NCI-H748 (cell line): ENCODE measurements at regions not wholly inside any gene's neighbourhood (a gene's known extent, or its start where the extent isn't known, plus 50 kb on each side); places are given as distances from the start of the nearest gene placed in this dataset.
A peak's percentile ranks its signal among the peaks of the same experiment; 100 is the strongest.

Experiments
- DNase-seq: peaks from one replicate; lab custom pipeline; 2025; ENCODE audit not compliant: unreplicated experiment; lab: John Stamatoyannopoulos, UW

GRCh38 chr12:90407841-90408240, 547.1 kb downstream of the CCER1 start:
- peak; percentile 6 for DNase-seq

DNA sequence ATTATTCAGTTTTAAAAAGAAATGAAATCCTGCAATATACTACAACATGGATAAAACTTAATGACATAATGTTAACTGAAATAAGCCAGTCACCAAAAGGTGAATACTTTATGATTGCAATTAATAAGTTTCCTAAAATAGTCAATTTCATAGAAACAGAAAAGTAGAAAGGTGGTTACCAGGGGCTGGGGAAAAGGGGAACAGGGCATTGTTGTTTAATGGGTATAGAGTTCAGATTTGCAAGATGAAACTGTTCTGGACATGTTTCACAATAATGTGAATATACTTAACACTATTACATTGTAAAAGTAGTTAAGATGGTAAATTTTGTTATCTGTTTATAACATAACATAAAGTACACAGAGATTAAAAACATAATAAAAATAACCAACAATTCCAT, 550.9 kb downstream of the CCER1 start:
- no peak for DNase-seq

GRCh38 chr12:90401185-90401584, 553.8 kb downstream of the CCER1 start:
- DNase-seq, result no peak

- DNase-seq, result no peak
Measured at GRCh38 chr12:90399357-90399756, 555.6 kb downstream of the CCER1 start.

GRCh38 chr12:90398285-90398836, 556.6 kb downstream of the CCER1 start:
- no peak for DNase-seq

DNA sequence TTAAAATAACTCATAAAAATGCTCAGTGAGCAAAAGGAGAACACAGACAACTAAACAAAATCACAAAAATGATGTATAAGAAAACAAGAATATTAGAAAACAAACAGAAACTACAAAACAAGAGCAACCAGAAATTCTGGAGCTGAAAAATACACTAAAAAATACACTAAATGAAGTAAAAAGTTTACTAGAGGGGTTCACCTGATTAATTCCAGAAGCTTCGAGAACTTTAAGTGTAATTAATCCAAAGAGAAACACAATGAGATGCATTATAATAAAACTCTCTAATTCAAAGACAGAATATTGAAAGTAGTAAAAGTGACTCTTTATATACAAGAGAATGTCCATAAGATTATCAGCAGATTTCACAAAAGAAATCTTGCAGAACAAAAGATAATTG, 558.4 kb downstream of the CCER1 start:
- no peak for DNase-seq

GRCh38 chr12:90393652-90394051, 561.3 kb downstream of the CCER1 start:
- no peak for DNase-seq

DNA sequence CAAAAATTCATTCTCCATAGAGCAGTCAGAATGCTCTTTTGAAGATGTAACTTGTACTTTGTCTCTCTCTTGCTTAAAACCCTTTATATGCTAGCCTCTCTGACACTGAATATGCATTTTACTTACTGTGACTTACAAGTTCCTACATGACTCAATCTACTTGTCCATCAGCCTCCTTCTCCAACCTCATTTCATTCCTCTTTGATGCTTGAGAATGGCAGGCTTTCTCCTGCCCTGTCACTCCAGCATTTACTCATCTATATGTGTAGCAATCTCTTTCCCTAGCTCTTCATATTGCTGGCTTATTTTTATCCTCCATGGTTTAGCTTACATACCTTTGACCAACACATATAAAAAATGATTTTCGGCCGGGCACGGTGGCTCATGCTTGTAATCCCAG, 561.9 kb downstream of the CCER1 start:
- no peak for DNase-seq

DNA sequence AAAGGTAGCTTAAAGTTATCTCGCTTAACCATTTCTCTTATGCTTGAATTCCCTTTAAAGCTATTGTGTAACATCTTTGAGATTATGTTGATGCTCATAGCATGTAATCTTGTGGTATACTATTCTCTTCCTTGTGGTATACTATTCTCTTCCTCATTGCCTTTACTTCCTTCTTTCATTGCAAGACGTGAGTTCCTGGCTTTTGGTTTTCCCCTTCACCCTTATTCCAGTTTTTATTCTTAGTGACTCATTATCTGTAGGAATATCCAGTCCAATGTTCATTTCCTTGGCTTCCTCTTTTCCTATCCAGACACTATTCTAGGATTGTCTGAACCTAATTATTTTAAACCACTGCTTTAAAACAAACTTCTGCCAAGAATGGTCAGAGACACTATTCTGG, 564.0 kb downstream of the CCER1 start:
- DNase-seq, result no peak

GRCh38 chr12:90368081-90368480, 586.9 kb downstream of the CCER1 start:
- no peak for DNase-seq

DNA sequence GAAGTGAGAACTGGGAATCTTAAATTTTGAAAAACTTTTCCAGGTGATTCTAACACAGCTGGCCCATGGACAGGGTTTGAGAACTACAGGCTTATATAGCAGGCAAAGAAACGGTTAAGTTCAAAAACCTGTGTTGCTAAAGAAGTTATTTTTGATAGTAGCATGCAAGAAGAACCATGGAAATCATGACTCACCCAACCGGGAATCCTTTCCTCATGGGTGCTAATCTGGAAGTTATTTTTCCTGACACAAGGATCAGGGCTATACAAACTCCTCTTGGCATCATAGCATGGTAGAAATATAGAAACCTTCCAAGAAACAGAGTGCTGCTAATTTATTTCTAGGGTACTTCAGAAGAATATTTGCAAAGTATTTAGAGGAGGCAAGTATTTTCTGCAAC, 588.7 kb downstream of the CCER1 start:
- DNase-seq, result no peak

DNA sequence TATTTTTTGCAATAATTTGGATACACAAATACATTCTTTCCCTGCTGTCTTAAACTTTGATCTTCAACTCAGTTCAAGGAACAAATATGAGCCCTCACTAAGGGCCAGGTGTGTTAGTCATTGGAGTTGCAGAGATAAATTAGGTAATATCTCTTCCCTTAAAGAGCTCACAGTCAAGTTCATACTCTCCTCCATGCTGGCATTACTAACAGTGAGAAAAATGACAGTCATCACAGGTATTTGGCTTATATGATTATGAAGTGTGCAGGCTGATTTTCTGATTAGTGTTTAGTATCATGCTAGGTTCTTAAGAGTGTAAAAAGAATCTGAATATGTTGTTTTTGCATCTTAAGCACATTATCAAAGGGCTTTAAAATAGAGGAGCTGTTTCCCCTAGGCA, 594.7 kb downstream of the CCER1 start:
- DNase-seq, result no peak

DNA sequence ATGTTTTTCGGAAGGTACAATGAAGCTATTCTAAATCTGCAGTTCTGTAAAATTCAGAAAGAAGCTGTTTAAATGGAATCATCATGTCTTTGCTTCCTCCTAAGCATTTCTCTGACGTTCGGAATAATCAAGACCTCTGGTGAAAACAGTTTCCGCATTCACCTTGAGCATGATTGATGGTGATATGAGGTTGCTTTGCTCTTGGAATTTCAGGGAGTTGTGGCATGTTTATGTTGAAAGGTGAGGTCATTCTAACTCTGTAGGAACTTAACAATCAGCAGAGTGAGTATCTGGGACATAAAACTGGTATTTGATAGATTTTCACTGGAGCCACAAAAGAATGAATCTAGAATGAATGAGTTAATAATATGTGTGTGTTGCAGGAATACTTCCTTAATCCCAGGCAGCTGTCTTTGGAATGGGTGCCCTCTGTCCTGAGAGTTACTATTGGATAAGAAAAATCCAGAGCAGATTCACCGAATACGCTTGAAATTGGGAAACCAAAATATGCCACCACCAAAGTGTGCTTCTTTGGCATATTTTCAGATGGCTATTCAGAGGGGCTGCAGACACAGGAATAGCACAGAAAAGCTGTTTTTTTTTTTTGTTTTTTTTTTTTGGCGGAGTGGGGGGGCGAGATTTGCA, 599.1 kb downstream of the CCER1 start:
- DNase-seq, result no peak

- no peak for DNase-seq
Measured at GRCh38 chr12:90343966-90344365, 611.0 kb downstream of the CCER1 start.

- no peak for DNase-seq
Measured at GRCh38 chr12:90342081-90342480, 612.9 kb downstream of the CCER1 start.

DNA sequence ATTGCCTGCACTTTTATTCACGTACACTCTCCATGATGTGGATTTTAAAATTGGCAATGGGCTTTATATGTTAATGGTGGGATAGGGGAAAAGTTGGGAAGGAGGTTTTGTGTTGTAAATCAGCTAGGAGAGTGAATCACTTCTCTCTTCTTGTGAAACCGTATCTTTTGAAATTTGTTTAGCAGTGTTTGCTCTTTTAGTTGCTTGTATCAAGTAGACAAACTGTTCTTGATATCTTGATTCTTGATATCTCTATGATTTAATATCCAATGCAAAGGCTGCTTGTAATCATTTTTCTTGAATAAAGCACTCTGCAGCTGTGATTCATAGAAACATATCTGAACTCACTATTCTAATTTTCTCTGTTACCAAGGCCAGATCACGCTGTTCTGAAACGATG, 615.1 kb downstream of the CCER1 start:
- DNase-seq, result no peak

- no peak for DNase-seq
Measured at GRCh38 chr12:90338365-90338764, 616.6 kb downstream of the CCER1 start.

DNA sequence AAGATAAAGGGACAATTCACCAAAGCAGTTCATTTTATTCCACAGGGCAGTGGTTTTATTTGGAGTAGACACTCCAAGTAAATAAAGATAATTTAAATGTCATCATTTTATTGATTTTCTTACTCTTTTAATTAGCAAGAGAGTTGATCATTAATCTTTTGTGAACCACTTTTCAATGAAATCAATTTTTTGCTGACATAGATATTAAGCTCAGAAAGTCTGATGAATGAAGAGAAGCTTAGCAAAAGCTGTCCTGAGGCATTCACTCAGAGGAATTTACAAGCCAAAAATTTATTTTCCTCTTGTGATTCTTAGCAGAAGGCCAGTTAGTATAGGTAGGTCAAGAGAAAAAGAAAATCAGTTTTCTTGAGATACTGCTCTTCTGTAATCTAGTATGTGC, 618.0 kb downstream of the CCER1 start:
- DNase-seq, result no peak

DNA sequence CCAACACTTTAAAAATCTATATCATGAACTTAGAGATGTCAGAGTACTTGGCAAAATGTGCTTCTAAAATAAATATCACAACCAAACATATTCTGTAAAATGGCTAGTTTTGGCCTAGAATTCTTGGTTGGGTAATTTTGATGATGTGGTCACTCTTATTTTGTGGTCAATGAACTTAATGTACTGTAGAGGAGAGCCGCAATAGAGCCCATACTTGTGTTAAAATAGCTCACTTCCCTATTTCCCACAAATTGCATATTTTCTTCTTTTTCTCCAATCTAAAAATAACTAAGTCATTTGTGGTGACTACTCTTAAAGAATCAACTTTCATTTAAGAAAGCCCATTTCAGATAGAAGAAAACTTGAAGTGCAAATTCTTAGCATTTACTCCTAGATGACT, 619.4 kb downstream of the CCER1 start:
- DNase-seq, result no peak

GRCh38 chr12:90333939-90334338, 621.0 kb downstream of the CCER1 start:
- no peak for DNase-seq

DNA sequence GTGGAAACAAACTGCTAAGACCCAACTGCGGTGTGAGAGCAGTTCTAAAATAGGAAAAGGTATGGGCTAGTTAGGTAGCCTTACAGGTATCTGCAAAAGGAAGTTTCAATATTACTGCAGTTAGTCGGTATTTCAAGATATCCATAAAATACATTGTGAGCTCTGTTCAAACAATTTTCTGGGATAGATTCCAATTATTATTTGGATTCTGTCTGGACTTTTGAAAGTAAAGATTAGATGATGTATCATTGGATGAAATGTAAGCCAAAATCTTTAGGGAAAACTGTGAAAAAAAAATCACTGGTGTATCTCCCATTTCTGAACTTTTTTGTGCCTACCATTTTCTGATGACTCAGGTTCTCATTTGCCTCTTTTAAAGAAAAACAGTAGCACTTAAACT, 621.6 kb downstream of the CCER1 start:
- DNase-seq, result no peak

DNA sequence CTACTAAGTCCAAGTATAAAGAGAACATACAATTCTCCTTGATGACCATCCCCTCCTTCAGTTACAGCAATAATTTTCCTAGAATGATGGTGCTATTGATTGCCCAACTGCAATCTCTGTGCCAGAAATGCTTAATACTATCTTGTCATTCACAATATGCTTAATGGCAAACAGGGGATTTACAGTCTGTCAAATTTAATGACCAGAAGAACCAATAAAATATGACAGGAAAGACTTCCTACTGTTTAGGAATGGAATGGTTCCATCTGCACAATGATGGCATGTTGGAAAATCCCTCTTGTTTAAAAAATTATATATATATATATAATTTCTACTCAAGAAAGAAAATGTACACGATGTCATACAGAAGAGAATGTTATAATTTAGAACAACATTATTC, 623.2 kb downstream of the CCER1 start:
- no peak for DNase-seq

GRCh38 chr12:90331262-90331661, 622.6 kb upstream of the ATP2B1 start:
- DNase-seq, result no peak
